ENCODE measurements at regions not wholly inside any gene's neighbourhood (a gene's known extent, or its start where the extent isn't known, plus 50 kb on each side); places are given as distances from the start of the nearest gene placed in this dataset.
"Not testable (repeated sequence)": the region's sequence is repeated elsewhere in the genome, so short reads cannot be mapped to it uniquely, and the experiment has no call there.

DNA sequence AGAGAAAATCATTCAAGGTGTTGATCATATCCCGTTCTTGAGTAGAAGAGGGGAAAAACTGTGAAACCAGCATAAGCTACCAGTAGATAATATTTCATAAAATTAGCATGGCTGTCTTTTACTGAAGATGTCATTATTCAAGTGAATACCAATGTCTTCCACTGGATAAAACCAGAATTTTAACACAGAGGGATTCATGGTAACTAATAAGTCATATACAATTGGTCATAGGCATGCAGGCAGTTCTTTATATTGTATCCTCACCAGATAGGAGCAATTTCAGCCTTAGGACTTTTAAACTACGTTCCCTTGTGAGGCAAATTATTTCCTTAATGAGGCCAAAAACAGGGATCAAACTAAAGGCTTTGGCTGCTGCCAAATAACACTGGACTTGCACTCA is 202.3 kb upstream of the PITRM1 start:
- DNase-seq (ENCODE audit: low read depth), result no peak

DNA sequence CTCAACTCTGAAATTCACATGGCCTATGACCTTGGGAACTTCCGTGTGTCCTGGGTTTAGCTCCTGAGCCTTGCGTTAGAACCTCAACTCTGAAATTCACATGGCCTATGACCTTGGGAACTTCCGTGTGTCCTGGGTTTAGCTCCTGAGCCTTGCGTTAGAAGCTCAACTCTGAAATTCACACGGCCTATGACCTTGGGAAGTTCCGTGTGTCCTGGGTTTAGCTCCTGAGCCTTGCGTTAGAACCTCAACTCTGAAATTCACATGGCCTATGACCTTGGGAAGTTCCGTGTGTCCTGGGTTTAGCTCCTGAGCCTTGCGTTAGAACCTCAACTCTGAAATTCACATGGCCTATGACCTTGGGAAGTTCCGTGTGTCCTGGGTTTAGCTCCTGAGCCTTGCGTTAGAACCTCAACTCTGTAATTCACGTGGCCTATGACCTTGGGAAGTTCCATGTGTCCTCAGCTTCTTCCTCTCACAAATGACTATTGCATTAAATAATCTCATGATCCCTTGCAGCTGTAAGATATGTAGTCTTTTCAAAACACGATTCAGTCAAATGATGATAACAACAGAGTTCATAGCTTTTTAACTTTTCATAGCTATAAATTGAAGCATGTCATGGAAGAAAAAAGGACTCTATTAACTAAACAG is 200.9 kb upstream of the PITRM1 start:
- DNase-seq (ENCODE audit: low read depth), result not testable (repeated sequence)

DNA sequence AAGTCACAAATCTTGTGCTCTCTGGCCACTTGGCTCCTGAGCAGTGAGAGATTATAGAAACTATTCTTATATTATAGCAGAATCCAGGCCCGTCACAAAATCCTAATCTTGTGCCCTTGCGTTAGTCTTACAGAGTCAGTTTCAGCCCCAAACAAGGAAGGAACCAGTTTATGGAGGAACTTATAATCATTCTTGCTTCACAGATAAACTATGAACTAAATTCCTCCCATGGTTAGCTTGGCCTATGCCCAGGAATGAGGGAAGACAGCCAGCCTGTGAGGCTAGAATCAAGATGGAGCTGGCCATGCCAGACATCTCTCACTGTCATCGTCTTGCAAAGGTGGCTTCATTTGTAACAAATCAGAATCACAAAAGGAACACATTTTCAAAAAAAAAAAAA is 199.7 kb upstream of the PITRM1 start:
- no peak for DNase-seq (ENCODE audit: low read depth)

DNA sequence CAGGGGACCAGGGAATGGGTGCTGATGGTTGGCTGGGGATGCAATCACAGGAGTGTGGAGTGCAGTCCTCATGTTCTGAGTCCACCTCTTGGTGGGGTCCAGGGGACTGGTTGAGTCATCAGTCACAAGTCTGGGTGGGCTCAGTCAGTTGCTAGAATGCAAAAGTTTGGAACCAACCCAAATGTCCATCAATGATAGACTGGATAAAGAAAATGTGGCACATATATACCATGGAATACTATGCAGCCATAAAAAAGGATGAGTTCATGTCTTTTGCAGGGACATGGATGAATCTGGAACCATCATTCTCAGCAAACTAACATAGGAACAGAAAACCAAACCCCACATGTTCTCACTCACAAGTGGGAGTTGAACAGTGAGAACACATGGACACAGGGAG is 199.0 kb upstream of the PITRM1 start:
- DNase-seq (ENCODE audit: low read depth), result not testable (repeated sequence)

DNA sequence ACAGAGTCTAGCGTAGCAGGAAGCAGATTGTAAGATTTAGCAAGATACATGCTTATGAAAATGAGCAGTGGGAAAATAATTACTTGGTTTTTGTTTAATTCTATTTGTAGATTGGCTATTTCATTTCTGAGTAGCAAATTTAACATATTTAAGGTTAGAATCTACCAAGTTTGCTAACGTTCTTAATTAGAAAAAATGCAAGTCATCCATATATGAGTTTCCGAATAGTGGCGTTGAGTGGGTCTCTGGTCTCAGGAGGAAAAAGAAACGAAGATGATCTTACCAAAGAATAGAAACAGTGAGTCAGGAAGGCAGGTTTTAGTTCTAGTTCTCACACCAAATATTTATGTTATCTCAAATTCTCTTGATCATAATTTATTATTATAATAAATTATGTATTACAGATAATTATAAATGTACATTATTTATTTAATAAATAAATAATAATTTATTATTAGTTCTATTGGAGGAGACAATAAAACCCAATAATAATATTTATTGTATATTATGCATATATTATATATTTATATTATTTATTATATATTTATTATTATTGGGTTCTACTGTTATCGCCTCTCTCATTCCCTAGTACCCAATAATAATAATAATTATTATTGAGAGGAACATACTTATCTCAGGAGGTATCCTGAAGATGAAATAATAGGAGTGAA is 194.3 kb upstream of the PITRM1 start:
- no peak for DNase-seq (ENCODE audit: low read depth)

DNA sequence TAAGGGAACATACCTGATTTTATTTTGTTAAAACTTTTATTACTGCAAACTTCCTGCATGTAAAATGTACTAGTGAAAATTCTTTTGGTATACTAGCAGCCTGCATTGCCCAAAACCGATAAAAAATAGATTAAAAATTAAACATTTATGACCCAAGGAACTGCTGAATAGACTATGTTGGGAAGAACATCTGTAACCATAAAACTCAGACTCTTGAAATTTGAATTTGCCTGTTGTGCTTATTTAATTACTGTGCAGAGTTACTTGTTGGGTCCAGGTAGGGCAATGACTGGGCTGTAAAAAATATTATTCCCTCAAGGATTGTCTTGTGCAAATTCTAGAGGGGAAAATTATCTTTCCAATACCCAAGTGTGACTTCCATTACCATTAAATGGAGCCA is 193.5 kb upstream of the PITRM1 start:
- no peak for DNase-seq (ENCODE audit: low read depth)

DNA sequence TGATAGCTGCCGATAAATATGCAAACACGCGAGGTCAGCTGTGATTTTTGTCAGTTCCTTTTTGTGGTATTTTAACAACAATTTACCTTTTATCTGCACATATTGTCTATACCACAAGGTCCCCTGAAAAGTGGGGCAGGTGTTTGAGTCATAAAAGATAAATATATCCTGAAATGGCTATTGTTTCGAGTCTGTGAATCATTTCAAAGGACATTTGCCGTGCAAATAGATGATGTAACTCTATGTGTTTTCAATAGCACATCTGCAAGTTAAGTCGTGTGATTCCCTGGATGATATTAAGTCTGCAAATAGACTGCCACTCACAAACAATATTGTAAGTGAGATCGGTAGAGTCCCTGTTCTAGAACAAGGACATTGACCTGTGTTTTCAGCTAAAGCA is 193.0 kb upstream of the PITRM1 start:
- no peak for DNase-seq (ENCODE audit: low read depth)

DNA sequence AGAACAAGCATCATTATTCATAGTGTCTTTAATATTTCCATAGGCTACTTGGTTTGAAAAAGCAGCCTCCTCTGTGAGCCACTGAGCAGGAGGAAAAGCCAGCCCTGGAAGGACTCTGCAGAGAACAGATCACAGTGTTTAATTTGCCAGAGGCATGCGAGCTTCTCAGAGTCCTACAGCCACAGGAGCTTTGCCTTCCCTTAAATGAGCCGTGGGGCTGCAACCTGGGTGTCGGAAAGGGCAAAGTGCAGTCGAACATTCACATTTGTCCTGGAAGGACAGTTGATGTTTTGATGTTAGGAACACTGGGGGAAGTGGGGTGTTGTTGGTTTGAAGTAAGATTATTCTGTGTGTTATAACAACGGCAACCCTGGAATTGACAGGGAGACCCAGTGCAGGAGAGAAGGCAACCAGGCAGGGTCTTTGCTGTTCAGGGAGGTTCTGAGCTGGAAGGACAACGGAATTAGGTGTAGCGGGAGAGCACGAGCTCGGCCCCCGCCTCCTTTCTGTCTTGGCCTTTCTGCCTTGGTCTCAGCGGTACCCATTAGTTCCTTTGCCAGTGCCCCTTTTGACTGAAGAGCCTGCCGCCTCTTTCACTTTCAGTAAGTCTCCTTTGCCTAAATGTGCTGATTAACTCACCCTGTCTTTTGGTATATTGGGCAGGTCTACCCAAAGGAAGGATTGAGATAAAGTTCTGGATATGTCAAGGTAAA is 192.3 kb upstream of the PITRM1 start:
- DNase-seq (ENCODE audit: low read depth), result no peak

DNA sequence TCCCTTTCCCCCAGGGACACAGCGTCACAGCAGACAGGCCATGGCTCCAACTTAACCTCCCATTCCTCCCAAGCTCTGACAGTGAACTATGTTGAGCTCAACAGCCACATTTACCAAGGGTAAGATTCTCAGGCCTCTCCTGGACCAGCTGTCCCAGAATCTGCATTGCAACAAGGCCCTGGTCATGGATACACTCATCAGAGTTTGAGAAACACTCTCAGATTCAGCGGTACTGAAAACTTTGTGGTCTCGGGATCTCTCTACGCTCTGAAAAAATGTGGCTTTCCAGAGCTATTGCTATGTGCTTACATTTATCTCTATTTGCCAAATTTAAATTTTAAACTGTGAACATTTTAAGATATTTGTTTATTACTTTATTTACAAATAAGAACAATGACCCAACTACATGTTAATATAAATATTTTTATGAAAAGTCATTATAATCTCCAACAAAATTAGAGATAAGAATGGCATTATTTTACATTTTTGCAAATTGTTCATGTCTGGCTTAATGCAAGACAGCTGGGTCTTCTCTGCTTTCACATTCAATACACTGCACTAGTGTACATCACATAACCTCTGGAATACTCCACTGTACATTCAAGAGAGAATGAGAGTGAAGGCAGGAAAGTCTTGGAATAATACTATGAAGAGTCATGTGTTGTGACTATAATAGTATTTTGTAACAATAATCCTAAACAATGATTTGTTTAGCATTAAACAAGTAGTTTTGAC is 190.9 kb upstream of the PITRM1 start:
- no peak for DNase-seq (ENCODE audit: low read depth)

DNA sequence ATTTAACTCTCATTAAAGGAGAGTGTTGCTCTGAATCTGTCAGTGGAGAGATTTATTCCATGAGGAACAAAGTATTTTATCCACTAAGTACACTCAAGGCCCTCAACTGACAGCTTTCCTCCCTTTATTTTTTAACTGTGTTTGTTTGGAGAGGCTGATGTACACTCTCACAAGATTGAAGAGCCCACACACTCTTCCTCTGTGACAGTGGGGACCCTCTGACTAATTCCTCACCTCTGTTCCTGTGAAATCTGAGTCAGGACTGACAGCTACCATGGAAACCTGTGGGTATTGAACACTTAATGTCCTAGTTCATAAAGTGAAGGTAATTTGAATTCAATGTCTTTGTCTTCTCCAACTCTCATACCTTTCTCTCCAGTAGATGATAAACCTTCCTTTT is 189.8 kb upstream of the PITRM1 start:
- no peak for DNase-seq (ENCODE audit: low read depth)

DNA sequence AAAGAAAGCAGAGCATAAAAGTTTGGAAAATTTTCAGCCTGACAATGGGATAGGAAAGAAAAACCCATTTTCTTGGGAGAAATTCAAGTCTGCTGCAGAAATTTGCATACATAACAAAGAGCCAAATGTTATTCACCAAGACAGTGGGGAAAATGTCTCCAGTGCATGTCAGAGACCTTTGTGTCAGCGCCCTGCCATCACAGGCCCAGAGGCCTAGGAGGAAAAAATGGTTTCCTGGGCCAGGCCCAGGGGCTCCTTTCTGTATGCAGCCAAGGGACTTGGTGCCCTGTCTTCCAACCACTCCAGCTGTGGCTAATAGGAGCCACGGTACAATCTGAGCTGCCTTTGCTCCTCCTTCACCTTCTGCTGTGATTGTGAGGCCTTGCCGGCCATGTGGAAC is 189.1 kb upstream of the PITRM1 start:
- DNase-seq (ENCODE audit: low read depth), result no peak

DNA sequence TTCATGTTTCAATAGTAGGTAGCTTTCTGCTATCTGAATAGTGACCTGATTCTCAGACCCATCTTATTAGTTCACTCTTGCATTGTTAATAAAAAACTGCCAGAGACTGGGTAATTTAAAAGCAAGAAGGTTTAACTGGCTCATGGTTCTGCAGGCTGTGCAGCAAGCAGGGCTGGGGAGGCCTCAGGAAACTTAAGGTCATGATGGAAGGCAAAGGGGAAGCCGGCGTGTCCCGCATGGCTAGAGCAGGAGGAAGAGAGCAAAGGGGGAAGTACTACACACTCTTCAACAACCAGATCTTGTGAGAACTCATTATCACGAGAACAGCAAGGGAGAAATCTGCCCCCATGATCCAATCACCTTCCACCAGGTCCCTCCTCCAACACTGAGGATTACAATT is 185.2 kb upstream of the PITRM1 start:
- DNase-seq (ENCODE audit: low read depth), result no peak

DNA sequence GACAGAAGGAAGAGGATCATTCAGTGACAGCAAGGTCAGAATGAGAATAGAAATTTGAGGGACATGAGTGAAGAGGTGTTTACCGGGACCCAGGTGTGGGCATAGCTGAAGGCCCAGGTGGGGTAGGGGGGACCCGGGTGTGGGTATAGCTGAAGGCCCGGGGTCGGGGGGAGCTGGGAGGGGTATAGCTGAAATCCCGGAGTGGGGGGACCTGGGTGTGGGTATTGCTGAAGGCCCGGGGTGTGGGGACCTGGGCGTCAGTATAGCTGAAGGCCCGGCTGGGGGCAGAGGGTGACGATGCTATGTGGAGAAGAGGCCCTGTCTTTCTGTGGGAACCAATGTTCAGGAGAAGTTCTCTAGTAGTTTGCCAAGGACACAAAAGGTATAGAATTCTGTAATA is 183.0 kb upstream of the PITRM1 start:
- DNase-seq (ENCODE audit: low read depth), result no peak

DNA sequence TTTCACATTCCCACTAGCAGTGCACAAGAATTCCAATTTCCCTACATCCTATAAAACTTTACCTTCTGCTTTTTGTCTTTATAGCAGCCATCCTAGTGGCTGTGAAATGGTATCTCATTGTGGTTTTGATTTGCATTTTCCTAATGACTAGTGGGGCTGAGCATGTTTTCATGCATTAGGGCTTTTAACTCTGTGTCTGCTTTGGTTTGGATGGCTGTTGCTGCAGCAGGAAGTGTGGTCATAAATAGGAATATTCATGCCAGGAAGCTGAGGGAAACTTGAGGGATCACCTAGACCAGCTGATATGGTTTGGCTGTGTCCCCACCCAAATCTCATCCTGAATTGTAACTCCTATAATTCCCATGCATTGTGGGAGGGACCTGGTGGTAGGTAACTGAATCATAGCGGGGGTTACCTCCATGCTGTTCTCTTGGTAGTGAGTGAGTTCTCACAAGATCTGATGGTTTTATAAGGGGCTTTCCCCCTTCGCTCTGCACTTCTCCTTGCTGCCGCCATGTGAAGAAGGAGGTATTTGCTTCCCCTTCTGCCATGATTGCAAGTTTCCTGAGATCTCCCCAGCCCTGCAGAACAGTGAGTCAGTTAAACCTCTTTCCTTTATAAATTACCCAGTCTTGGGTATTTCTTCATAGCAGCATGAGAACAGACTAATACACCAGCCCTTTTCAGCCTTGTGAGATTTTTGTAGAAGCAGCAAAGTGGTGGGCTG is 181.8 kb upstream of the PITRM1 start:
- no peak for DNase-seq (ENCODE audit: low read depth)

DNA sequence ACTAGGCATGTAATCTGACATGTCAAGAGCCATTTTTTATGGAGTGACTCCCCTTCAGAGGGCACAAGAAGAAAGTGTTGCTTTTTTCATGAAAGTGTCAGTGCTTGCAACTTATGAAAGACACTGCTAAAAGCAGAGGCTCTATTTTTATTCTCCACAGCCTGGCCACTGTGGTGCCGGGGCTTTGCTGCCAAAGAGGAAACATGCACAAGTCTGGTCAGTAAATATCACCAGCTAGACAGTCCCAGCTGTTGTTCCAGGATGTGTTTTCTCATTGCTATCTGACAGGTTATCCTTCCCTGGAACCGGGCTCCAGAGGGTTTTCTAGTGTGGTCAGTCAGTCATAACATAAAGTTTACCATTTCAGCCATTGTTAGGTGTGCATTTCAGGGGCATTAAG is 180.7 kb upstream of the PITRM1 start:
- no peak for DNase-seq (ENCODE audit: low read depth)

DNA sequence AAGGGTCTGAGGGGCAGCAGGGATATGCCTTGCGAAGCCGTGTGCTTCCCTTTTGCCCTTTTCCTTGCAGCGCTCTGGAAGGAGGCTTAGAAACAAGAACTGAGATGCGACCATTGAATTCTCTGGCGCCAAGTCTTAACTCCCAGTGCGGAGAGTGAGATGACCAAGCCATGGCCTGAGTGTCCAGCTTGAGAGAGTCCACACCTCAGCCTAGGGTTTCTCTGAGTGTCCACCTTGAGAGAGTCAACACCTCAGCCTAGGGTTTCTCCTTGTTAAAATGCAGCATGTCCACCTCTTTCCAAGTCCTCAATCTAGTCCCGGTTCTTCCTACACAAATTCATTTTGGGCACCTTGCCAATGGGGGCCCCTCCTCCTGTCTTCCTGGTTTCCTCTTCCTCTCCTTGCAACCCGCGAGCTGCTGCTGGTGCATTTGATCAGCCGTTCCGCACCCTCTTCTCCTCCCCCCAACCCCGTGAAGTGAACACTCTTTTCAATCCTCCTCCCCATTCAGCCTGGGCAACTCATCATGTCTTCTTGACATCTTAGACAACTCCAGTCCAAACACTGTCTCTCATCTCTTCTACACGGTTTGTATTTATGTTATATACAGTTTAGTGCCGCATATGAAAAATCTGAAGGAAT is 178.2 kb upstream of the PITRM1 start:
- no peak for DNase-seq (ENCODE audit: low read depth)

DNA sequence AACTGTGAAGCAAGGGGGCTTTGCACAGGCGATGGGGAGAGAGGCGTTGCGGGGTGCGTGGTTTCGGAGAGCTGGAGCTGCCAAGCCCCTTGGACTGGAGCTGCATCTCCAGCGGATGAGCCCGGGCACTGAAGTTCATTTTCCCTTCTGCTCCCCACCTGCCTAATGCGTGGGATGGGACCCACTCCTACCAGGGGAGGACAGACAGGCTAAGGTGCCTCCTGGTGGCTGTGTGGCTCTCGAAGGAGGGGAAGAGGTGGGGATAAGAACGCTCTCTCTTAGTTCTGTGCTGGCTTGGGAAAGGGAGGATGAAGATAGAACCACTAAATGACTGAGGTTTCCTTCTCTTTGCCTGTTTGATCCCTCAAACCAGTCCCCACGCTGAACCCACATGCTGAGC is 177.6 kb upstream of the PITRM1 start:
- no peak for DNase-seq (ENCODE audit: low read depth)

DNA sequence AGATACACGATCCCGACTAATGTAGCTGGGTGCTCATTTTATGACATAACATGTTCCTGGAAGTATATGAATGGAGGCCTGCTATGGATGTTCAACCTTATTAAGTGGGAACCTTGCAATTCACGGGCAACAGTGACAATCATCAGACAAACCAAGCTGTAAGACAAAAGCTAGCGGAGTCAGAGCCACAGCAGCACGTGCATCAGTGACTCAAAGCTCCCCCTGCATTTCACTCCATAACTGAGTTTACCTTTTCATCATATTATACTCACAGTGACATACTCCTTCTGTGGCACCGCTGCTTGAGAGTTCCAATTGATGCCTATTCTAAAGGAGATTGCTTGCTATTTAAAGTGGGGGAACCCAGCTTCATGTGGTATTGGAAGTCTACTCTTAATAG is 176.0 kb upstream of the PITRM1 start:
- no peak for DNase-seq (ENCODE audit: low read depth)

DNA sequence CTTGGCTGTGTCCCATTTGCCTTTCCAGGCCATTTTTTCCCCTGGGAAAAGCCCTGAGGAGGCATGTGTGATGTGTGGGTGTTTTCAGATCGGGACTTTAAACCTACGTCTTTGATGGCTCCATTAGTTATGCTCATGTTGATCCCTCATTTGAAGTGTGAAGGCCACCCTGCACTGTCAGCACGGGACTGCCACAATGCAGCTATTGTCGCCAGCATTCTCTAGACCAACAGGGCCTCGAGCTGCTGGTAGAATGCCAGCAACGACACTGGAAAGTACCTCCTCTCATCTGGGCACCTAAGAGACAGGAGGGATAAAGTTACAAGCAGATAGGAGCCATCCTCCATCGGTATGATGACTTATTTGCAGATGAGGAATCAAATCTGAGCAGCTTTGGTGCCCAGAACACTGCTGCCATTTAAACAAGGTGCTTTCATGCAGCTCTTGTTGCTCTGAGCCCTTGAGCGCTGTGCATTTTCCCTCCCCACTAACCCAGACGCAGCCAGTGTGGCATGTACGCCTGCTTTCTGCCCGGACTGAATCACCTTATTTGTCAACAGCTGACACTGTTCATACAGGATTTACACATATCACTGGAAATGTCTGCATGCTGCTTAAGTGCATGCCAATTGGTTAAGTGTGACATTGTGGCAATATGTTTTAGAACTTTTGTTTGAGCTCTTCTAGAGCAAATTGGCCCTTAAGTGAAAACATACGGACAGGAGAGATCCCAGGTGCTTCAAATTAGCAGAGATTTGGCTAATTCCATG is 175.0 kb upstream of the PITRM1 start:
- DNase-seq (ENCODE audit: low read depth), result no peak

DNA sequence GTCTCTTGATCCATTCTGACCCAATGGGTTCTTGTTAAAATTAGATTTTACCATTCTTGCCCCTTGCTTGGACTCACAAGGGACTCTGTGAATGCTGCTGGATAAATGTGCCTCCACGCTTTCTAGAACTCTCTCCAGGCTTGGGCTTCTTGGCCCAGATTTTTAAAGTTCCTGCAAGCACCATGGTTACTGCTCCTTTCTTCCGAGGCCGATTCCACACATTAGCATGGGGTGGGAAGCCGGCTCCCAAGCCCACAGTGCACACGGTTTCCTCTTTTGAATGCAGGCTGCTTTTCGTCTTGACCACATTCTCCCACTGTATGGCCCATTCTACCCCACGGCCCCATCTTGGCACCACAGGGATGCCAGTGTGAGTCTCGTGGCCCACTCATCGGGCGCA is 174.3 kb upstream of the PITRM1 start:
- no peak for DNase-seq (ENCODE audit: low read depth)

DNA sequence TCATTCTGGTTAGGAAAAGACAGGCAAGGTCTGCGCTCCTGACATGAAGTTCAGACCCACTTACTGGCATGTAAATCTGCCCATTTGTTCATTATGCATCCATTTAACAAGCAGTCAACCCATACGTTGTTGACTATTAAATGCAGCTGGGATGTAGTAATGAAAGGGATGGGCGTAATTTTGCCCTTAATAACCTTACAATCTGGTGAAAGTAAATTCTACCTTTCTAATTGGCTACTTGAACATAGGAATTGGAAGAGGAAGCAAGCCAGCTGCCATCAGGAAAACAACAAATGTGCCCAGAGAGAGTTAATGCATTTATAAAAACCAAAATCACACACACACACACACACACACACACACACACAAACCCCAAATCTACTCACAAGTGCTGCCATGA is 170.2 kb upstream of the PITRM1 start:
- no peak for DNase-seq (ENCODE audit: low read depth)
